Umbilical cord (tissue), 1 donor: ENCODE measurements at regions not wholly inside any gene's neighbourhood (a gene's known extent, or its start where the extent isn't known, plus 50 kb on each side); places are given as distances from the start of the nearest gene placed in this dataset.
"Not testable (repeated sequence)": the region's sequence is repeated elsewhere in the genome, so short reads cannot be mapped to it uniquely, and the experiment has no call there.

Experiments
- DNase-seq: peaks from one replicate; pipeline ENCODE4 v3.0.0-alpha.2; 2015; ENCODE audit warnings: low spot score

DNA sequence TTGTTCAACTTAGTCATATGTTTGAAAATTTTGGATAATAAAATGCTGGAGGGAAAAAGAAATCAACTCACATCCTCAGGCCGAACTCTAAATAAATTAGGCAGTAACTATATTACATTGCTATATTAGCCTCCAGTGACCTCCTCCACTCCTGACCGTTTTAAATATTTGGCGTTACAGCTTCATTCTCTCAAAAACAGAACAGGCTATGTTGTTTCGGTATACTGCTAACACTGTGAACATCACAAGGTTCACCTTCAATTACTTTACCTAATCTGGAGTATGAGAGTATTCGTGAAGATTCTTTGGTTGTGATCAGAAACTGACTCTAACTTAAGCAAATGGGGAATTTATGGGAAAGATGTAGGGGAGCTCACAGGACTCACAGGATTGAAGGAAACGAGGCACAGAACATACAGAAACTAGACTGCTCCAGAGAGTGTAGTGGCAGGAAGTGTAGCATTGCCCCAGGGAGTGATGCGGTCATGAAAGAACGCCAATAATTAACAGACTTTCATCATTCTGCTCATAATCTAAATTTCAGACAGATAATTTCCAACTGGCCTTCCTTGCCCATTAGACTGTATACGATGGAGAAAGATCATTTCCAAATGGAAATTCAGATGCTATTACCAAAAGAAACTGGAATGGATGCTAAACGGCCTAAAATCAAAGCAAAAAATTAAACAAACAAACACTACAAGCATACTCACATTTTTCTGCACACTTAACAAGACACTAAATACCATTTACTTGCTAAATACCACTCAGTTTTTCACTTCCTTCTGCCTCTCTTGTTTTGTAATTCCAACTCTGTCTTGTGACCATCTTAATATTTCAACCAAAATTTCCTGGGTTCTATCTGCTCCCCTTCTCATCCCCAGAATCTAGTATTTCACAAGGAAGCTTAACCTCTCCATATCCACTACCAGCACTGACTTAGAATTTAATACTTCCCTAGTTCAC is 110.1 kb upstream of the LPAR1 start:
- DNase-seq, result no peak

DNA sequence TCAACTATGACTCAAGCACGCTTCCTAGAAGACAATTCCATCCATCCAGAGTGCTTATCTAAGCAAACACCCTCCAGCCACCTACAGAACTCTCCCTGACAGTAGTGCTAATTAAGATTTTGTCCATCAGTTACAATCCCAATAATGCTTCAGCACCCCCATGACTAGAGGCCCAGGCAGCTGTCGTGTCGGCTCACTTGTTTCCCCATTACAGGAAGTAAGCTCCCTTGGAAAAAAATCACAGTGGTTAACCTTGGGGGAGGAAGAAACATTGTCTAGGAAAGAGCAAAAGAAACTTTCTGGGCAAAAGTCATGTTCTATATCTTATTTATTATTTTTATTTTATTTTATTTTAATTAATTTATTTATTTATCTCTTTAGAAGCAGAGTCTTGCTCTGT is 108.8 kb upstream of the LPAR1 start:
- DNase-seq, result no peak

DNA sequence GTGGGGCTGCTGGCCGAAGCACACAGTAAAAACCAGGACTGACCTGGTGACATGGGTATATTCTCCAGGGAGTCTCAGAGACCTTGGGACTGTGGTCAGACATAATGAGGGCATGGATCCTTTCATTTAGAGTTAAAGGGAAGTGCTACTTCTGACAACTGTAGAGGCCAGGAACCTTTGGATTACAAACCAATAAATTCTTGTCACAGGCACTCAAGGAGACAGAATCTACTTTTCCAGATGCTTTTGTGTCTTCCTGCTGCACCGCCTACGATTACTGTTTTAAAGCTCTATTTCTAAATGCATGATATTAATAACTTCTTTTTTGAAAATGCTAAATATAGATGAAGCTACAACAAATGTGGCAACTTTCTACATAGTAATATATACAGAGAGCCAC is 106.5 kb upstream of the LPAR1 start:
- no peak for DNase-seq

DNA sequence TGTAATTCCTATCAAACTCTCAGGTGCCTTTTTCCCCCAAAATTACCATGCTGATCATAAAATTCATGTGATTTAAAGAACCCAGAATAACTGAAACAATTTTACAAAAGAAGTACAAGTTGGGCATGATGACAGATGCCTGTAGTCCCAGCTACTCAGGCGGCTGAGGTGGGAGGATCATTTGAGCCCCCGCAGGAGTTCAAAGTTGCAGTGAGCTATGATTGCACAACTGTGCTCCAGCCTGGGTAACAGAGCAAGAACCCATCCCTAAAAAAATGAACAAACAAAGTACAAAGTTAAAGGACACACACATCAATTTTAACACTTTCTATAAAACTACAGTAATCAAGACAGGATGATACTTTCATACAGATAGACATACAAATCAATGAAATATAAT is 97.9 kb upstream of the LPAR1 start:
- no peak for DNase-seq

DNA sequence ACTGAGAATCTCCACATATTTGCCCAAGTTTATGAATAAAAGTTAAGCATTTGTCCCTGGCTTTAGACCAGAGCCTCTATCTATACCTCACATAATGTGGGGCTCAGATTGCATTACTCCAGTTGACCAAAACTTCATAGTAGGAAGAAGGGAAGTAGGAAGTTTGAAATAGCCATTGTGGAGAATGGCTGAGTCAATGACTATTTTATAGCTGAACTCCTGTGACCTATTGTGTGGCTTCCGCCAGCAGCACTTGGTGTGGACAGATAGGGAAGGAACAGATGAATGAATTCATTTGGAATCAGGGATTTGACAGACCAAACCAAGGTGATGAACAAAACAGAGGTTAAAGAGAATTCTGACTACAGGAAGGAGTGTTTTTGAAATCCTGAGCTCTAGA is 92.9 kb upstream of the LPAR1 start:
- no peak for DNase-seq

DNA sequence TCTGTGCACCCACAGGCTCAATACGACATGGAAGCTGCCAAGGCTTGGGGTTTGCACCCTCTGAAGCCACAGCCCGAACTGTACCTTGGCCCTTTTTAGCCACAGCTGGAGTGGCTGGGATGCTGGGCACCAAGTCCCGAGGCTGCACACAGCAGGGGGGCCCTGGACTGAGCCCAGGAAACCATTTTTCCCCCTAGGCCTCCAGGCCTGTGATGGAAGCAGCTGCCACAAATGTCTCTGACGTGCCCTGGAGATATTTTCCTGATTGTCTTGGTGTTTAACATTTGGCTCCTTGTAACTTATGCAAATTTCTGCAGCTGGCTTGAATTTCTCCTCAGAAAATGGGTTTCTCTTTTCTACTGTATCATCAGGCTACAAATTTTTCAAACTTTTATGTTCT is 82.3 kb upstream of the LPAR1 start:
- no peak for DNase-seq

DNA sequence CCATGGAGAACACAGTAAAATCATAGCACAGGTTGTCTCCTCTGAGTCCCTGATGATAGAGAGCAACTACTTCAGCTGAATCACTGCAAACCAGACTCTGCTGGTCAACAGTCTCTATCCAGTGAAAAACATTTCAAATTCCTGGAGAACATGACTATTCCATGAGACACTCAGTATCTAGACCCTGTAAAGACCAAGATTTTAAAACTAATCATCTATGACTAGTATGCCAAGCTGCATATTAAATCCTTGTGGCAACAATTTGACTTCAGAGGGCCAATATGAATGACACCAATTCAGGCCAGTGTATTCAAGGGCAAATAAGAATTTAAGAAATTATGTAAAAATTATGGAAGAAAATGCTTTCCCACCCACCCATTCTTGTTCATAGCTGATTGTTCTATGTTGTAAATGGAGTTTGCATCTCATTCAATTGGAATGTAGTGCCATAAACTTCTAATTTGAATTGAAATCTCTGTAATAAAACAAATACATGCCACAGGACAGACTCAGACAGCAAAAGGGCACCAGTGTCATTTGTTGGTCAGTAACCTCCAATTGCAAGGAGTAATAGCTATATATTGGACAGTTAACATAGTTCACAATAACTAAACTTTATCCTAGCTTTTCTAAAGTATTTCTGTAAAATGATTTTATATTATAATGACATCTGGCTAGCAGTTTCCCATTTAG is 80.1 kb upstream of the LPAR1 start:
- no peak for DNase-seq

DNA sequence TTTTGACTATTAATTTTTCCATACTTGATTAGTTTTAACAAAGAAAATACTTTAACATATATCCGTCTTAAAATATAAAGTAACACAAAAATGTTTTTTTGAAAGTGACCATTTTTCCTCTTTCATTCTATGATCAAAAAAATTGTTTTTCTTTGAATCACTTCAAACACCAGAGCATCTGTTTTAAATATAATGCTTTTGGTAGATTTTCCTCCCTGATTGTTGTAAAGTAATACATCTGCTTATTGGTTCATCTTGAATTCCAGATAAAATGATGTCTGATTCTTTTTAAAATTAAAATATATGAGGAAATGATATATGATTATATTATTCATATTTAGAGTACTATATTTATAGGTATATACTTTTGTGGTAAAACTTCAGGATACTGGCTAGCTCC is 76.2 kb upstream of the LPAR1 start:
- DNase-seq, result no peak

DNA sequence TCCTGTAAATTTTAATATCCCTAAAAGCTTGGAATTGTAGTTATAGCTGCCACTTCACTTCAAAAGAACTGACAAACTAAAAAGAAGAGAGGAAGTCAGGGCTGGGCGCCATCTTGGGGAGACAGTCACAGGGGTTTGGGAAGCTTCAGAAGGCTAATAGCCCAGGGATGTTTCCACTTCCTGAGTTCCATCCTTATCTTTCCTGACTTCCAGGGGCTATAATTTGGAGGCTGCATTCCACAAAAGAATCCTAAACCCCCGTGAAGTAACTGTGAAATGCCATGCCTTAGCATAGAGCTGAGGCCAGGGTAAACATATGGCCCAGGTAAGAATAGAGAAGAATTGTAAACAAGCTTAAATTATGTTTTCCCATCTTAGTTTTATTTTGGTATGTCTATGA is 75.4 kb upstream of the LPAR1 start:
- DNase-seq, result no peak

DNA sequence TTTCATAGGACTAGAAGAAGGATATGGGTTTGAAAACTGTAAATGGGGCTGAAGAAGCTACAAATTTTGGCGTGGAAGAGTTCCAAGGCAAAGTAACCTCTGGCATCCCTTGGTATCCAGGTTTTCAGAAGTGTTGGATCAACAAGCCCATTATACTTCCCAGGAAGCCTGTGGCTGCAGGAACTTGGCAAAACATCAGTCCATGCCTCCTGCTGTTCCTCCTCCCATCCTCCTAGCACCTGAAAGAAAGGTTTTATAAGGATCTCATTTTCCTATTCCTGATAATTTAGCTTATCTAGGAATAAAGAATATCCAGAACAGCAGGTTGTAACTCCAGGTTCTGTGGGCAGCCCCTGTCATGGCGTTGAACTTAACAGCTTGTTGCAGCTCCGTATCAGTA is 72.5 kb upstream of the LPAR1 start:
- no peak for DNase-seq

DNA sequence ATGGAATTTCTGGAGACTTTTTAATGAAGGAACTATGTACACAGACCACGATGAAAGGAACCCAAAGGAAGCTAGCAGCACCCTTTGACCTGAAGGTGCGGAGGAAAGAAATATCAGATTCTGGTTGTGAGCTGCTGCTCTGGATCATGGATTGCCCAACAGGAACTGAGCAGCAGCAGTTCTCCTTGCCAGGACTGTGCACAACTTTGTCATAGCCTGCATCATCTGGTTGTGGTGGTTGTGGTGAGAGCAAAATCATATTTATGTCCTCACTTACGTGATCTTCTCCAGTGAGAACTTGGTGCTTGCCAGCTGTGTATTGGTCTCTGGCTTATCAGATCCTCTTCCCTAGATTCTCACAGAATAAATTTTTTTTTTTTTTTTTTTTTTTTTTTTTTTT is 70.7 kb upstream of the LPAR1 start:
- no peak for DNase-seq

DNA sequence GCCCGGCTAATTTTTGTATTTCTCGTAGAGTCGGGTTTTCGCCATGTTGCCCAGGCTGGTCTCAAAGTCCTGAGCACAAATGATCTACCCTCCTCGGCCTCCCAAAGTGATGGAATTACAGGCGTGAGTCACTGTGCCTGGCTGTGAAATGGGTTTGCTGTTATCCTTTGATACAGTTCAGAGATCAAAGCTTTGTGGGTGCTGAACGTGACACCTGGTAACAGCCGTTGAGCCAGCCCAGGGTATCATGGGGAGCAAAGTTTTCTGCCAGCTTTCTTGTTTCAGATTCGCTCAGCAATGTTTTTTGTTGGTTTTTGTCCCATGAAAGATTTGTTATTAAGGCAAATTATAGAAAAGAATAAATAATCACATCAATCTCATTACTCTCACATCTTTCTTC is 68.9 kb upstream of the LPAR1 start:
- no peak for DNase-seq

DNA sequence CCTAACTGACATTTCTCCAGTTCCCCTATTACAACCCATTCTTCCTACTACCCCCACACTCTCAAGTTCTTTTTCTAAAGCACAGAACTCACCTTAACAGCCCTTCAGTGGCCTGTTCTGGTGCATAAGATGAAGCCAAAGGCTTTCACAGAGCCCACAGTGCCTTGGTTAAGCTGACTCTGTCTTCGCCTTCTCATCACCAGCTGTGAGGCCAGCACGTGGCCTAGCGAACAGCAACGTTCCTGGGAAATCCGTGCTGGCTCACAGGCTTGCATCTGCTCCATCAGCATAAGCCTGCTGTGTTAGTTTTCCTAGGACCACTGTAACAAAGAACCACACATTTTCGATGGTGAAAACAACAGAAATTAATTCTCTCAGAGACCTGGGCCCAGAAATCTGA is 67.9 kb upstream of the LPAR1 start:
- no peak for DNase-seq

DNA sequence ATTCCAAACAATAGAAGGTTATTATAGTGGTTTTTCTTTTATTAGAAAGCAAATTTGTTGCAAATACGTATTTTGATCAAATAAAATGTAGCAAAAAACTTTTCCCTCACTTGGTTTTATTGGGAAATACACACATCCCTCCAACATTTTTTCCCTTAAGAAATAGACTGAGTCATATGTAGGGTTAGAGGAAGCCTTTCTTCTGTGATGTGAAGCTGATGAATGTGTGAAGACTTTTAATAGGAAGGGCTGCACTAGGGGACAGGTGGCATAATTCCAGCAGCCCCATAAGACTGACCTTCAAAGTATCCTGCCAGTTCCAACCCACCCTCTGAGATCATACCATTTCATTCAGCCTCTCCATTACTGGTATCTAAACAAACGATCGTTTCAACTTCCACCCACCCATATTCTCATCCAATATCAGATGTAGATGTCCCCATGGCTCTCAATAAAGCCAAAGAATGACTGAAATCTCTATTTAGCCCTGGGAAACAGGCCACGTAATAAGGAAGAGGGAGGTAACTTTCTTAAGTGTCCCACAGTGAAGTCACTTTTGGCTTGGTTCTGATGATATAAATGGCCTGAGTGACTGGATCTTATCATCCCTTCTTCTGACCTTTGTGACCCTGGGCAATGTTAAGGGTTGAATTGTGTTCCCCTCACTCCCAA is 64.7 kb upstream of the LPAR1 start:
- DNase-seq, result no peak

DNA sequence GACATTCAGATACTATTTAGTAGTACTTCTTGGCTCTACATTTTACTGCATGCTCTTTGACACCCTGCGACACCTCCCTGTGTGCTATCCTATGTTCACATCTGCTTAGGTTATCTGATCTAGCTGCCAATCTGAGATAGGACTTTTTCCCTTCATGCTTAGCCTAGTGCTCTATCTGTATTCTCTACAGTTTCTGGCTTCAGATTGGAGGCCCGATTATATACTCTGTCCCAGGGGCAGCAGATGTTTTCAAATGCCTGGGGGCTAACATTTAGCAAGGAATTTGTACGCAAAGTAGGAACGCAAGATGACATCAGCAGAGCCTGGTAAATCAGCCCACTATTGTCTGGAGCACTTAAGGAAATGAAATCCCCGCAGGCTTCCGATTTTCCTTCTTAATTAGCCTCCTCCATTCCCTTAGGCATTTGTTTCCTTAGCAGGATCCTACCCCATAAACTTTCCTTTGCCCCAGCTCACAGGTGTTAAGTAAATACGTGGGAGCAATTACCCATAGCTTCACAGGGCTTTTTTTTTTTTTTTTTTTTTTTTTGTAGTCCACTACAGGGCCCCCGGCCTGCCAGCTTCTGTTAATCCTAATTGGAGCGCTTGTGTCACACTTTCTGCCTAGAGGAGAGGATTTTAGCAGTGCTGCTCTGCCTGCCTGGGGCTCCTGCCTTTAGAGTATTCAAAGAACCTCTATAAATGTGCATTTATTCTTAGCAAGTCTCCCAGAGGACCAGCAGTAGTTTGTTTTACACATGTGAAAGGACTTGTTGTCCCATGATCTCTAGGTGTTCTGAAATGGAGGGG is 61.1 kb upstream of the LPAR1 start:
- no peak for DNase-seq

DNA sequence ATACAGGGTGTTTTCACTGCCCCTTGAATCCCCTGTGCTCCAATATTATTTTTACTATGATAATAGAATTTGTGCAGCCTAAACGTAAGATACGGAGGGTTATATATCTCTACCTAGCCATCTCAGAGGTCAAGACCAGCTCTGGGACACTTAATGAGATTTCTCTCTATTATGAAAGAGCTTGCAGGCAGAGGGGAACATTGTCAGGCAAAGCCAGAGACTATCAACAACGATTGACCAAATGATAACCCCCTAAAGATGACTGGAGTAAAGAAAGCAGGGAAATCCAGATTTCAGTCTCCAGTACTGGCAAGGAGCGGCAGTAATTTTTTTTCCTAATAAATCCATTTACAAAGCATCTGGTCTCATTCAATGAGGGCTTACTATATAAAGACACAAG is 59.8 kb upstream of the LPAR1 start:
- DNase-seq, result no peak

DNA sequence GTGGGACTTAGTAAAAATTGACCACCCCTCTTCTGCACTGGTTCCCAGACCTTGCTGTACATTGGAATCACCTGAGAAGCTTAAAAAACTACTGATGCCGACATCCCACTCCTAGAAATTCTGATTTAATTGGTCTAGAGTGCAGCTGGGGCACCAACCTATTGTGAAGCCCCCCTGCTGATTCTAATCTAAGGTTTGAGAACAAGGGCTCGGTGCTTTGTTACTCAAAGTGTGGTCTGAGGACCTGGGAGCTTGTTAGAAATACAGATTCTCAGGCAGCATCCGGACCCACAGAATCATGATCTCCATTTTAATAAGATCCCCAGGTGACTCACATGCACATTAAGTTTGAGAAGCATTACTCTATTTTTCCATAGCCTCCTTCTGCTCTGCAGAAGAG is 57.8 kb upstream of the LPAR1 start:
- no peak for DNase-seq

DNA sequence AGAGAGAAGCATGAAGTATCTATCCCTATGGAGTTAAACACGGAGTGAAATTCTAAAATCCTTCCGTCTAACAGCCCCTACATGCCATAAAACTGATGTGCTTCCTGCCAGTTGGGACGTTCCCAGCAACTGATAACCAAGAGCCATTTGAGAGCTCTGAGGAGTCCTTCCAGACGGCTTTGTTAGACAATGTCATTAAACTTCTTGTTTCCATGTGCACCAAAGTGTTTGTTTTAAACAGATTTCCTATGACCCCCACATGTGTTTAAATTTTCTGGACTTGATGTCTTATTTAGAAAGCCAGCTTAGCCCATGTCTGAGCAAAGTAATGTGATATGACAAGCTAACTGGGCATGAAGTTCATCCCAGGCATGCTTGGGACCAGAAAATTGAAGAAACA is 57.2 kb upstream of the LPAR1 start:
- peak; percentile 65 for DNase-seq

DNA sequence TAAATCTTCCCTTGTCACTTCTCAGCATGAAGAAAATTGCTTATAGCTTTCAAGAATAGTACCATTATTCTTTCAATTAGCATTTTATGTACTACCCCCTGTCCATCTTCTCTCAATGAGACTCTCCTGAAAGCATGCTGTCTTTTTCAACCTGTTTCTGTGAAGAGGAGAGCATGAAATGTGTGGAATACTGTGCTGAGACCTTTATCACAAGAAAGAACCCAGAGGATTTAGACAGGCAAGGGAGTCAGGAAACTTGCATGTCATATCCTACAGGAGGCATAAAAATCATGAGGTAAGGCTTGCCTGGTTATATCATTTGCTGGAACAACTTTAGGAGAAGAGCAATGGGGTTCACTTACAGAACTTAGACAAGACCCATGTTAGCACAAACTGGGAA is 56.7 kb upstream of the LPAR1 start:
- DNase-seq, result peak; percentile 48

DNA sequence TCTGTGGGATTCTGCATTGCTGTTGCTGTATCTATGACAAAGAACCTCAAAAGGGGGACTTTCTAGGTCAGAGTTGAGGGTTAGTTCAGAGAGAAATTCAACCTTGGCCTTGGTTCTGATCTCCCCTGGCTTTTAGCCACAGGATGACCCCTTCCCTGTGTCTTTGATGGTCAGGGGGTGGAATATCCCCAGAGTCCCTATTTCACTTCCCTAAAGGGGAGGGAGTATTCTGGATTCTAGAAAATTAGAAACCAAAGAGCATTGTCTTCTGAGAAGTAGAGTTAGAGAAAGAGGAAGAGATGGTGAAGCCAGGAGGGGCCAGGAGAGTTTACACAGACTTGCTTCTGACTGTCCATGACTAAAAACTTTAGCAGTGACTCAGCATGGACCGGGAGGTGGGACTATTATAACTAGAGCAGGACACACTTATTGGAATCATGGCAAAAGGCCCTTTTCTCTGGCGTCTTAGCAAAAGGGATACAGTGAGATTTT is 56.2 kb upstream of the LPAR1 start:
- DNase-seq, result peak; percentile 71

DNA sequence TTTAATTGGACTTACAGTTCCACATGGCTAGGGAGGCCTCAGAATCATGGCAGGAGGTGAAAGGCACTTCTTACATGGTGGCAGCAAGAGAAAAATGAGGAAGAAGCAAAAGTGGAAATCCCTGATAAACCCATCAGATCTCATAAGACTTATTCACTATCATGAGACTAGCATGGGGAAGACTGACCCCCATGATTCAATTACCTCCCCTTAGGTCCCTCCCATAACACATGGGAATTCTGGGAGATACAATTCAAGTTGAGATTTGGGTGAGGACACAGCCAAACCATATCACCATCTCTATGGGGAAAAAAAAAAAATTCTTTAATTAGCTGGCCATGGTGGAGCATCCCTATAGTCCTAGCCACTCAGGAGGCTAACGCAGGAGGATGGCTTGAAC is 53.9 kb upstream of the LPAR1 start:
- not testable (repeated sequence) for DNase-seq
